22Rv1 (cell line): ENCODE measurements at regions not wholly inside any gene's neighbourhood (a gene's known extent, or its start where the extent isn't known, plus 50 kb on each side); places are given as distances from the start of the nearest gene placed in this dataset.

Source experiments
- H3K27ac ChIP-seq: fragments of 450-650 bp; 2 replicates; pipeline ENCODE4 v1.5.1; 2017
- ZFX ChIP-seq: fragments of 450-650 bp; IDR thresholded peaks from 2 replicates; pipeline ENCODE4 v1.6.1; 2017; ENCODE audit warnings: antibody characterized with exemption, borderline replicate concordance
- TF ChIP-seq, protein P1 (sequence below): fragments of 450-650 bp; IDR thresholded peaks from 2 replicates; pipeline ENCODE4 v1.5.1; 2017; ENCODE audit warnings: mild to moderate bottlenecking

- TF ChIP-seq, protein P1, sequence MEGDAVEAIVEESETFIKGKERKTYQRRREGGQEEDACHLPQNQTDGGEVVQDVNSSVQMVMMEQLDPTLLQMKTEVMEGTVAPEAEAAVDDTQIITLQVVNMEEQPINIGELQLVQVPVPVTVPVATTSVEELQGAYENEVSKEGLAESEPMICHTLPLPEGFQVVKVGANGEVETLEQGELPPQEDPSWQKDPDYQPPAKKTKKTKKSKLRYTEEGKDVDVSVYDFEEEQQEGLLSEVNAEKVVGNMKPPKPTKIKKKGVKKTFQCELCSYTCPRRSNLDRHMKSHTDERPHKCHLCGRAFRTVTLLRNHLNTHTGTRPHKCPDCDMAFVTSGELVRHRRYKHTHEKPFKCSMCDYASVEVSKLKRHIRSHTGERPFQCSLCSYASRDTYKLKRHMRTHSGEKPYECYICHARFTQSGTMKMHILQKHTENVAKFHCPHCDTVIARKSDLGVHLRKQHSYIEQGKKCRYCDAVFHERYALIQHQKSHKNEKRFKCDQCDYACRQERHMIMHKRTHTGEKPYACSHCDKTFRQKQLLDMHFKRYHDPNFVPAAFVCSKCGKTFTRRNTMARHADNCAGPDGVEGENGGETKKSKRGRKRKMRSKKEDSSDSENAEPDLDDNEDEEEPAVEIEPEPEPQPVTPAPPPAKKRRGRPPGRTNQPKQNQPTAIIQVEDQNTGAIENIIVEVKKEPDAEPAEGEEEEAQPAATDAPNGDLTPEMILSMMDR = no peak
- TF ChIP-seq ZFX = no peak
- peak overlapping the region; percentile 56 for H3K27ac ChIP-seq
These were observed 74.0 kb upstream of the SEC61G start for GRCh38 chr7:54833001-54833467.

GRCh38 chr7:54837168-54837567 lies 78.2 kb upstream of the SEC61G start:
- H3K27ac ChIP-seq = no peak overlapping the region
- TF ChIP-seq, protein P1 = no peak
- no peak for TF ChIP-seq ZFX

GRCh38 chr7:54837761-54838160 lies 78.8 kb upstream of the SEC61G start:
- no peak overlapping the region for H3K27ac ChIP-seq
- no peak for TF ChIP-seq ZFX
- TF ChIP-seq, protein P1 = no peak

DNA sequence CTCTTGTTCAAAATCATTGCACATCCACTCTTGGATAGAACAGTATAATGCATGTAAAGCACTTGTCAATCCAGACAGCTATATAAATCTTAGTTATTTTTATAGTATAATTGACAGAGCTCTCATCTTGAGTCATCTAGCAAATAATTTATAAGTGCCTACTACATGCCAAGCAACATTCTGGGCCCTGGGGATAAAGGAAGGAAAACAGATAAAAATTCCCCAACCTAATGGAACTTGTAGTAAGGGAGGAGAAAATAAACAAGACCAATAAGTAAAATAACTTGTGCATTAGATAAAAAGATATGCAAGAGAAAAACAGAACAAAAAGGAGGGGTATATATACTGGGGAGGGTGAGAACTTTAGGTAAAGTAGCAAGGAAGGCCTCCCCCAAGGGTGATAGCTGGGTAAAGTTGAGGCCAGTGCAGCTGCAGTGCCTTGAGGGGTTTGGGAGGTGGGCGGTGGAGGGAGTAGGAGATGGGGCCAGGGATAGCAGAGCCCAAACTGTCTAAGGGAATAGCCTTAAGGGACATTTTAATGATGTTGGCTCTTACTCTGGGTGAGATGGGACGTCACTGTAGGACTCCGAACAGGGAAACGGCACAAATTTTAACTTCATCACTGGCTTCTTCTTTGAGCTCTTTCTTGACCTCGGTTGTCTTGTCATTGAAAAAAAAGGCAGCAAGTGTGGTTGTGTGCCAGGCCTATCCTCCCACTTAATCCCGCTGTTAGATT lies 79.3 kb upstream of the SEC61G start:
- no peak overlapping the region for H3K27ac ChIP-seq
- TF ChIP-seq ZFX = no peak
- TF ChIP-seq, protein P1 = no peak

DNA sequence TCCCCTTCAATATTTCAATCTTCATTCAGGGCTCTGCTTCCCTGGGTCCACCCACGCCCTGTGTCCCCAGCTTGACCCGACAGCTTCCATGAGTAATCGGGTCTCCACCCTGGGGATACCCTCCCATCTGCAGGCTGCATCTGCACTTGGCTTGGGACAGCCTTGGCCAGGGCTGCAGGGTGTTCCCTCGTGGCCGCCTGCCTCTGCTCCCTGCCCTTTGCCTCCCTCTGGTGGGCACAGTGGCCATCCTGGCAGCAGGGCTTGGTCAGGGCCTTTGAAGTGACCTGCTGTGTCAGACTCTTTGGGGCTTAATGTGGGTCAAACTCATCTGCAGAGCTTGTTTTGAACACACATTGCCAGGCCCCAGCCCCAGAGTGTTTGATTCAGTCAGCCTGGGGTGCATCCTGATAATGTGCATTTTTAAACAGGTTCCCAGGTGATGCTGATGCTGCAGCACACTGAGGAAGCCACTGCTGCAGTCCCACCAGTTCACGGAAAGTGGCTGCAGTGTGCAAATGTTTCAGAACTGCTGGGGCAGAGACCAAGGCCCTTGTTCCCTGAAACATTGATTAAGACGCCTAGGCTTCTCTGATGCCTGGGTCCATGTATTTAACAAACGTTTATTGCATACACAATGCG lies 80.7 kb upstream of the SEC61G start:
- no peak overlapping the region for H3K27ac ChIP-seq
- no peak for TF ChIP-seq ZFX
- TF ChIP-seq, protein P1 = peak; percentile 88

DNA sequence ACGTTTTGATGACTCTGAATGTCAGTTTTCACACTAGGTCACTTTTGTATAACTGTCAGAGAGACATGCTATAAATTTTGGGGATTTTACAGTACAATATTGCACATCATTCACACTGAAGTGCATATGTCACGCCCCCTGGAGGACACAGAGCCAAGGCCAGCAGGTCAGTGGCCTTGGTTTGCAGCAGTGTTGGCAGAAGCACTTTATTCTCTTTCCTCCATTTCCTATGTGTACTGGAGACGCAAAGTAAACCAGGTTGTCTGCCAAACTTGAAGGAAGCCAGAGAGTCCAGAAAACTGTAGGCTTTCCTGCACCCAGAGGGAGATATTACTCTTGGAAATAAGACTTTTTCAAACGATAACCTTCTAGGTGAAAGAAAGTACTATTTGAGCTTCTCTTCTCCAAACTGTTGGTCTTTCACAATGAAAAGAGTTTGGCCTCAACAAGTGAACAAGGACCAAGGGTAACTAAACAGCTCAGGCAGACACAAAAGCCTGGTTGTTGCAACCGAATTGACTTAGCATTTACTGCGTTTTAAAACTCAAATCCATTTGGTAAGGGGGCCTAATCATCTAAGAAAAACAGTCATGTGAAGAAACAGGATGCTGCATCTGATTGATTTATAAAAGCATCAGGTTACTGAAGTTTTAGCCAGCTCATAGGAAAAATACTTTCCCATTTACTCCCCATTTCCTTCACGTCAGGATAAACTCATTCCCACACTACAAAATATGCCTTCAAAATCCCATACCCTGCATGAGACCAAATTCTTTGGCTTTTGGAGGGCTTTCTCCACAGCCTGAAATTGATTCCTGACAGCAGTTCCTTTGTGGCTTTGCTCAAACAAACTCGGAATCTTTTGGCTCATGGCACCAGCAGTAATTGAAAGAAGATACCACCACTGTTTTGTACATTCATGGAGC lies 83.0 kb upstream of the SEC61G start:
- no peak for TF ChIP-seq ZFX
- TF ChIP-seq, protein P1 = peak; percentile 83
- H3K27ac ChIP-seq = no peak overlapping the region
